ENCODE measurements at regions not wholly inside any gene's neighbourhood (a gene's known extent, or its start where the extent isn't known, plus 50 kb on each side); places are given as distances from the start of the nearest gene placed in this dataset.

DNA sequence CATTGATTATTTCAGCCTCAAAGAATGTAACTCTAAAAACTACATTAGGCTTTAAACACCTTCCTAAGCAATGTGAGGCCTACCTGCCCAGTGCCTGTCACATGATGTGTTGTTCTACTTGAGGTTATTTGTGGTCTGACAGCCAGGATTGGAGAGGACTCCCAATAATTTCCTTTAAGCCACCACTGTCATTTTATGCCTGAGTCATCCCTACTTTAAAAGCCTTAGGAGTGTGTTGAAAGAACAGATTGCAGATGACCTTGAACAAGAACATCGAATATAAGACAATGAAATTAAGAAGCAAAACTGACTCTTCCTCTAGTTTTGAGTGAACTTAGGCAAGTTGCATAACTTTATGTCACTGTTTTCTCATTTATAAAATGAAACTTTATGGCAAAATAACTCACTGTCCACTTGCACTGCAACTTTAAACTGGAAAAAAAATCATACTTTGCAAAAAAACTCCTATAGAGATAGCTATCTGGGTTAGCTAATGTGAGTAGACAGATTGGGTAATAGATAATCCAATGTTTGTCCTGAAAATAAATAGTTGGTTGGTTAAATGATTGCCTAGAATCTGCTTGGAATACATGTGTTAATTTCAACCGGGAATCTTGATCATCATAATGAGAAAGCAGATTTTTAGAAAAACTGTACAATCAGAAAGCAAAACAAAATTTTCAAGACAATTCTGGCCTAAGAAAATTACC, 361.2 kb downstream of the SUCLA2 start:
- TF ChIP-seq, protein P1, sequence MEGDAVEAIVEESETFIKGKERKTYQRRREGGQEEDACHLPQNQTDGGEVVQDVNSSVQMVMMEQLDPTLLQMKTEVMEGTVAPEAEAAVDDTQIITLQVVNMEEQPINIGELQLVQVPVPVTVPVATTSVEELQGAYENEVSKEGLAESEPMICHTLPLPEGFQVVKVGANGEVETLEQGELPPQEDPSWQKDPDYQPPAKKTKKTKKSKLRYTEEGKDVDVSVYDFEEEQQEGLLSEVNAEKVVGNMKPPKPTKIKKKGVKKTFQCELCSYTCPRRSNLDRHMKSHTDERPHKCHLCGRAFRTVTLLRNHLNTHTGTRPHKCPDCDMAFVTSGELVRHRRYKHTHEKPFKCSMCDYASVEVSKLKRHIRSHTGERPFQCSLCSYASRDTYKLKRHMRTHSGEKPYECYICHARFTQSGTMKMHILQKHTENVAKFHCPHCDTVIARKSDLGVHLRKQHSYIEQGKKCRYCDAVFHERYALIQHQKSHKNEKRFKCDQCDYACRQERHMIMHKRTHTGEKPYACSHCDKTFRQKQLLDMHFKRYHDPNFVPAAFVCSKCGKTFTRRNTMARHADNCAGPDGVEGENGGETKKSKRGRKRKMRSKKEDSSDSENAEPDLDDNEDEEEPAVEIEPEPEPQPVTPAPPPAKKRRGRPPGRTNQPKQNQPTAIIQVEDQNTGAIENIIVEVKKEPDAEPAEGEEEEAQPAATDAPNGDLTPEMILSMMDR (IDR thresholded peaks at IDR 0.05; ENCODE audit: insufficient read depth, low read length, severe bottlenecking): no peak
- Histone ChIP-seq H3K27me3 (ENCODE audit: control insufficient read depth, insufficient read depth, low read length) (no peaks in the 10 kb centered on the region), H3K36me3 (ENCODE audit: control insufficient read depth, insufficient read depth, low read length) (no peaks in the 10 kb centered on the region), H3K4me3 (ENCODE audit: low read depth, low read length) (no peak overlapping the region)
- DNase-seq (ENCODE audit: low read depth) (no peak), FAIRE-seq (no peak)

DNA sequence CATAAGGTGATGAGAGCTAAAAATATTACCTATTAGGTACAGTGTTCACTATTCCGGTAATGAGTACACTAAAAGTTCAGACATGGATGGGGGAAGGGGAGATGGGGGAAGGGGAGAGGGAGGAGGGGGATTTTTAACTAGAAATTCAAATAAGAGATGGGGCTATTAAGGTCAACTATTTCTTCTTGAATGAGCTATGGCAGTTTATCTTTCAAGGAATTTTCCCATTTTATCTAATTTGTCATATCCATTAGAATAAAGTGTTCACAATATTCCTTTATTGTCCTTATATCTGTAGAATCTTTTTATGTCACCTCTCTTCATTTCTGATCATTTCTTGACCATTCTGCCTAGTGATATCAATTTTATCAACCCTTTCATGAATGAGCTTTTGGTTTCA, 362.4 kb downstream of the SUCLA2 start:
- TF ChIP-seq, protein P1 (IDR thresholded peaks at IDR 0.05; ENCODE audit: insufficient read depth, low read length, severe bottlenecking): no peak
- DNase-seq (ENCODE audit: low read depth): no peak
- no peak for FAIRE-seq

DNA sequence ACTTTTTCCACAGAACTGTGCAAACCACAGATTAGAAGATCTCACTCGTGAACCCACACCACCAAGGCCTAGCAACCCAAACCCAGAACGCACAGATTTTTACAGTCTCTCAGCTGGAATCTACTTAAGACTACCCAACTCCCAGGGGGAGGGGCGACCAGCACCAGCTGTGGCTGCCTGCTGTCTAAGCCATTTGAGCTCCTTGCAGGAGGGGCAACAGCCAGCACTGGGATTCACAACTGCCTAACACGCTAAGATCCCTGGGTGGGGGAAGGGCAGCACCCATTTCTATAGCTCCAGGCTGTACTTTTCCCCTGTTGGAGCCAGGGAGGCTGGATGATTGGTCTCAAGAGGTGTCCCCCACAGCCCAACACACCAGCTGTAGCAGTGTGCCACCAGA, 368.8 kb downstream of the SUCLA2 start:
- Histone ChIP-seq H3K36me3 (ENCODE audit: control insufficient read depth, insufficient read depth, low read length) (no peaks in the 10 kb centered on the region), H3K4me3 (ENCODE audit: low read depth, low read length) (no peak overlapping the region), H3K27me3 (ENCODE audit: control insufficient read depth, insufficient read depth, low read length) (no peaks in the 10 kb centered on the region)
- DNase-seq (ENCODE audit: low read depth) (no peak), FAIRE-seq (no peak)
- TF ChIP-seq, protein P1 (IDR thresholded peaks at IDR 0.05; ENCODE audit: insufficient read depth, low read length, severe bottlenecking): no peak

More for the DNA sequence above, 362.4 kb downstream of the SUCLA2 start:
- H3K4me3 ChIP-seq (ENCODE audit: low read depth, low read length): no peak overlapping the region
- H3K36me3 ChIP-seq (ENCODE audit: control insufficient read depth, insufficient read depth, low read length): no peaks in the 10 kb centered on the region
- H3K27me3 ChIP-seq (ENCODE audit: control insufficient read depth, insufficient read depth, low read length): no peaks in the 10 kb centered on the region

DNA sequence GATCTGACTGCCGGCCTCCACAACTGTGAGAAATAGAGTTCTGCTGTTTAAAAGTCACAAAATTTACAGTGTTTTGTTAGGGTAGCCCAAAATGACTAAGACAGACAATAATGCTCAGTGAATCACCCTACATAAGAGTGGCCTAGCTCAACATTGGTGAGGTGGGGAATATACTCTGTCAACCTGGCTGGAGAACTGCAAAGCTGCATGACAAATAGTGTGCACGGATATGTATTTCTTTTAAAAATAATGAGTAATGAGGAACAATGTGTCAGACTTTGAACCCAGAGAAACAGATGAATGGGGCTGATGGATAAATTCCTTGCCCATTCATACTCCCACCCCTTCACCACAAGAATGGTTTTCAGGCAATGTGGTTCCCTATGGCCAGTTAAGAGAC, 372.4 kb downstream of the SUCLA2 start:
- H3K36me3 ChIP-seq (ENCODE audit: control insufficient read depth, insufficient read depth, low read length): no peaks in the 10 kb centered on the region
- H3K4me3 ChIP-seq (ENCODE audit: low read depth, low read length): no peak overlapping the region
- peak; percentile 23 for DNase-seq (ENCODE audit: low read depth)
- H3K27me3 ChIP-seq (ENCODE audit: control insufficient read depth, insufficient read depth, low read length): no peaks in the 10 kb centered on the region
- no peak for FAIRE-seq
- TF ChIP-seq, protein P1 (IDR thresholded peaks at IDR 0.05; ENCODE audit: insufficient read depth, low read length, severe bottlenecking): no peak

DNA sequence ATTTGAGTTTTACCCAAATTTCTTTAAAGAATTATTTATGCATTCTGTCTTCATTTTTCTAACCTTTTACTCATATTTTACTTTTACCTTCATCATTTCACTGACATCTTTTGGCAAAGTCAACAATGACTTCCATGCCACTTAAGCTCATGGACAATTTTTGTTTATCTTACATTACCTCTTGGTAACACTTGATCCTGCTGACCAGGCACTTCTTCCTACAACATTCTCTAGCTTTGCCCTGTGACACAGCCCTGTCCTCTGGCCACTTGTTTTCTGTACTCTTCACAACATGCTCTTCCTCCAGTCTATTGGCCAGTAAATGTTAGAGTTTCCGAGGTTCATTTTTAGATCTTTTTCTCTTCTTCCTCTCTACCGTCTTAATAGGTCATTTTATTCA, 377.2 kb downstream of the SUCLA2 start:
- no peaks in the 10 kb centered on the region for H3K27me3 ChIP-seq (ENCODE audit: control insufficient read depth, insufficient read depth, low read length)
- DNase-seq (ENCODE audit: low read depth) (no peak), FAIRE-seq (no peak)
- no peaks in the 10 kb centered on the region for H3K36me3 ChIP-seq (ENCODE audit: control insufficient read depth, insufficient read depth, low read length)
- no peak overlapping the region for H3K4me3 ChIP-seq (ENCODE audit: low read depth, low read length)
- TF ChIP-seq, protein P1 (IDR thresholded peaks at IDR 0.05; ENCODE audit: insufficient read depth, low read length, severe bottlenecking): no peak

DNA sequence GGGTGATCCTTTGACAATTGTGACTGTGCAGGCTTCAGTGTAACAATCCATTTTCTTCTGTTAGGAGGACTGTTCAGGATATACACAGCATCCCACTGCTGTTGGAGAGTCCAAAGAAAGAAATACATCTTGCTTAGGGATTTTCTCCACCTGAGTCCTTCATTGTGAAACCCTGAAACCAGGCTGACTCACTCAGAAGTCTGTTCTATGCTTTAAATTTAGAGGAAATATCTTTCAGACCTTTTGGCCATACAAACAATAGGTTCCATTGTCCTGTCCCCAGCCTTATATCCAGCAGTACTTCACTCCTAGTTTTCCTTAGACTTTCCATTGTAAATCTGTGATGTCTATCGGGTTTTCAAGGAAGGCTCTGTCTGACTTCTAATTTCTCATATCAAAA, 379.1 kb downstream of the SUCLA2 start:
- TF ChIP-seq, protein P1 (IDR thresholded peaks at IDR 0.05; ENCODE audit: insufficient read depth, low read length, severe bottlenecking): no peak
- H3K27me3 ChIP-seq (ENCODE audit: control insufficient read depth, insufficient read depth, low read length): no peaks in the 10 kb centered on the region
- no peak overlapping the region for H3K4me3 ChIP-seq (ENCODE audit: low read depth, low read length)
- no peaks in the 10 kb centered on the region for H3K36me3 ChIP-seq (ENCODE audit: control insufficient read depth, insufficient read depth, low read length)
- FAIRE-seq (no peak), DNase-seq (ENCODE audit: low read depth) (peak; percentile 11)
